Posterior vena cava (tissue), 2 donors: ENCODE measurements at regions not wholly inside any gene's neighbourhood (a gene's known extent, or its start where the extent isn't known, plus 50 kb on each side); places are given as distances from the start of the nearest gene placed in this dataset.
"Not testable (repeated sequence)": the region's sequence is repeated elsewhere in the genome, so short reads cannot be mapped to it uniquely, and the experiment has no call there.

Experiments used
- DNase-seq: peaks from one replicate; pipeline ENCODE4 v3.0.0-alpha.2; 2020; ENCODE audit warnings: low spot score
- intact Hi-C, 2 donors: fragments of 100-400 bp; cut with DNase I; formaldehyde crosslinking; loops; one replicate each; pipeline versions ENCODE4 v1.14.1 to v1.14.2; 2022 to 2023
- donor health status: DM: yes; HTN: yes; CAD: no.
- donor health status: DM: yes; HTN: yes; CAD: no.

GRCh38 chr5:18771097-18771610 is 1136.9 kb downstream of the TAF11L14 start:
- DNase-seq = no peak
- intact Hi-C loops = no loop called here

- intact Hi-C loops = no loop called here
- no peak for DNase-seq
Measured at GRCh38 chr5:18772475-18772874, 1138.2 kb downstream of the TAF11L14 start.

- intact Hi-C loops = no loop called here
- no peak for DNase-seq
Measured at GRCh38 chr5:18778225-18778624, 1144.0 kb downstream of the TAF11L14 start.

GRCh38 chr5:18789218-18789998 is 1155.1 kb downstream of the TAF11L14 start:
- intact Hi-C loops = no loop called here
- DNase-seq = no peak

- intact Hi-C loops = no loop called here
- no peak for DNase-seq
Measured at GRCh38 chr5:18792145-18792544, 1157.9 kb downstream of the TAF11L14 start.

- intact Hi-C loops = no loop called here
- no peak for DNase-seq
Measured at GRCh38 chr5:18797222-18797621, 1163.0 kb downstream of the TAF11L14 start.

- no peak for DNase-seq
Measured at GRCh38 chr5:18798058-18798457, 1163.8 kb downstream of the TAF11L14 start.

GRCh38 chr5:18799482-18800128 is 1165.3 kb downstream of the TAF11L14 start:
- DNase-seq = no peak
- intact Hi-C loops = no loop called here

More at GRCh38 chr5:18798058-18798457, 1163.8 kb downstream of the TAF11L14 start:
- intact Hi-C loops = no loop called here

GRCh38 chr5:18800293-18801025 is 1166.2 kb downstream of the TAF11L14 start:
- intact Hi-C loops = no loop called here
- DNase-seq = no peak

- intact Hi-C loops, DNase-seq: not testable (repeated sequence)
Measured at GRCh38 chr5:18801413-18801812, 1167.2 kb downstream of the TAF11L14 start.

- intact Hi-C loops = no loop called here
- DNase-seq = no peak
Measured at GRCh38 chr5:18802336-18802735, 1168.1 kb downstream of the TAF11L14 start.

GRCh38 chr5:18805376-18805775 is 1171.1 kb downstream of the TAF11L14 start:
- intact Hi-C loops = no loop called here
- DNase-seq = no peak

- intact Hi-C loops = no loop called here
- no peak for DNase-seq
Measured at GRCh38 chr5:18807256-18808149, 1173.2 kb downstream of the TAF11L14 start.

GRCh38 chr5:18811661-18812060 is 1176.3 kb downstream of the CDH18 start:
- intact Hi-C loops = no loop called here
- no peak for DNase-seq

- intact Hi-C loops = no loop called here
Measured at GRCh38 chr5:18828351-18828750, 1159.6 kb downstream of the CDH18 start.

GRCh38 chr5:18829539-18829938 is 1158.5 kb downstream of the CDH18 start:
- no peak for DNase-seq
- intact Hi-C loops = no loop called here

More at GRCh38 chr5:18828351-18828750, 1159.6 kb downstream of the CDH18 start:
- no peak for DNase-seq

GRCh38 chr5:18850216-18850615 is 1137.8 kb downstream of the CDH18 start:
- DNase-seq = no peak
- intact Hi-C loops = no loop called here

GRCh38 chr5:18872978-18873377 is 1115.0 kb downstream of the CDH18 start:
- intact Hi-C loops = no loop called here
- no peak for DNase-seq

- intact Hi-C loops = no loop called here
- DNase-seq = no peak
Measured at GRCh38 chr5:18876565-18876964, 1111.4 kb downstream of the CDH18 start.
